Vagina (tissue), 2 donors: ENCODE measurements at regions not wholly inside any gene's neighbourhood (a gene's known extent, or its start where the extent isn't known, plus 50 kb on each side); places are given as distances from the start of the nearest gene placed in this dataset.

Source experiments
- DNase-seq, 2 donors: peaks; one replicate each; pipeline ENCODE4 v3.0.0-alpha.2; 2017; ENCODE audit errors: extremely low spot score in 2 of 2
- H3K27ac ChIP-seq: fragments of 200-600 bp; sonication (generic); one replicate; pipeline ENCODE4 v1.5.1; 2019
- H3K27me3 ChIP-seq: fragments of 200-600 bp; sonication (generic); one replicate; pipeline ENCODE4 v1.5.1; 2019
- H3K36me3 ChIP-seq, 2 donors: fragments of 200-600 bp; sonication (generic); one replicate each; pipeline ENCODE4 v1.5.1; 2017 to 2019
- H3K4me1 ChIP-seq: fragments of 200-600 bp; sonication (generic); one replicate; pipeline ENCODE4 v1.5.1; 2019
- H3K4me3 ChIP-seq, 2 donors: fragments of 200-600 bp; sonication (generic); 1 replicate in 1 of 2; 2 replicates in 1 of 2; pipeline ENCODE4 v1.5.1; 2016 to 2019
- H3K9me3 ChIP-seq: fragments of 200-600 bp; sonication (generic); one replicate; pipeline ENCODE4 v1.5.1; 2019
- POLR2A ChIP-seq, 2 donors: fragments of 450-650 bp; IDR thresholded peaks; one replicate each; pipeline ENCODE4 v1.6.1; 2017; ENCODE audit warnings: antibody characterized with exemption in 2 of 2, mild to moderate bottlenecking in 2 of 2, moderate library complexity in 2 of 2
- POLR2AphosphoS5 ChIP-seq, 2 donors: sonication (generic); formaldehyde crosslinking; IDR thresholded peaks; one replicate each; pipeline ENCODE4 v1.9.0; 2017; ENCODE audit warnings: antibody characterized with exemption in 2 of 2, mild to moderate bottlenecking in 2 of 2, low read depth in 1 of 2; ENCODE audit not compliant: insufficient read depth in 1 of 2
- intact Hi-C: fragments of 100-400 bp; cut with DNase I; formaldehyde crosslinking; loops from one replicate; pipeline ENCODE4 v1.15.1; 2023
- TF ChIP-seq, protein P1 (sequence below), 3 experiments: fragments of 450-650 bp in 2 of 3; fragments of 200-600 bp in 1 of 3; sonication (generic) in 1 of 3; IDR thresholded peaks; one replicate each; pipeline ENCODE4 v1.5.1; 2017 to 2019; ENCODE audit warnings: antibody characterized with exemption in 3 of 3, mild to moderate bottlenecking in 2 of 3, moderate library complexity in 2 of 3

DNA sequence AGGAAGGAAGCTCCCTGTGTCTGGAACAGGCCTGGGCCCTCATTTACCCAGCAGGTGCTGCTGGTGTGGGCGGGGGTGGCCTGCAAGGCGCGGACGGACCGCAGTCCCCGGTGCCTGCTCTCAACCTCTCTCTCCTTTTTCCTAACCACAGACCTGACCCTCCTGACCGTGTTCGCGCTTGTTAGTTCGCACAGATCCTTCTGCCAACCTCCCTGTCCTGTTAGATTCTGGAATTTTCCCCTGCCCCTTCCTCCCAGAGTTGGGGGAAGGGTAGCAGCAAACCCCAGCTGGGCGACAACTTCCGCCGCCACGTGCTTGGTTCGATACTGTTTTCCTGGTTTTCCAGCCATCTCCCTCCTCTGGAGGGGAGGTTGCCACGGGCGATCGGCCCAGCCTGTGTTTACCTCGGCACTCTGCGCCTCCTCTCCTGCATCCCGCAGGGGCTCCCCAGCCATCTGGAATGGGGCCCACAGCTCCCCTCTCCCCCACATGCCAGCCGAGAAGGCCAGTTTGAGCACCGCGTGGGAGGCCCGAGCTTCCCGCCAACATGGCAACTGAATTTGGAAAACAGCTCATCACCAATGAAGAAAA, 70.8 kb upstream of the UNC5A start:
- DNase-seq, result peak; percentile 25 to 84
- TF ChIP-seq, protein P1, sequence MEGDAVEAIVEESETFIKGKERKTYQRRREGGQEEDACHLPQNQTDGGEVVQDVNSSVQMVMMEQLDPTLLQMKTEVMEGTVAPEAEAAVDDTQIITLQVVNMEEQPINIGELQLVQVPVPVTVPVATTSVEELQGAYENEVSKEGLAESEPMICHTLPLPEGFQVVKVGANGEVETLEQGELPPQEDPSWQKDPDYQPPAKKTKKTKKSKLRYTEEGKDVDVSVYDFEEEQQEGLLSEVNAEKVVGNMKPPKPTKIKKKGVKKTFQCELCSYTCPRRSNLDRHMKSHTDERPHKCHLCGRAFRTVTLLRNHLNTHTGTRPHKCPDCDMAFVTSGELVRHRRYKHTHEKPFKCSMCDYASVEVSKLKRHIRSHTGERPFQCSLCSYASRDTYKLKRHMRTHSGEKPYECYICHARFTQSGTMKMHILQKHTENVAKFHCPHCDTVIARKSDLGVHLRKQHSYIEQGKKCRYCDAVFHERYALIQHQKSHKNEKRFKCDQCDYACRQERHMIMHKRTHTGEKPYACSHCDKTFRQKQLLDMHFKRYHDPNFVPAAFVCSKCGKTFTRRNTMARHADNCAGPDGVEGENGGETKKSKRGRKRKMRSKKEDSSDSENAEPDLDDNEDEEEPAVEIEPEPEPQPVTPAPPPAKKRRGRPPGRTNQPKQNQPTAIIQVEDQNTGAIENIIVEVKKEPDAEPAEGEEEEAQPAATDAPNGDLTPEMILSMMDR (IDR thresholded peaks at IDR 0.05), result no peak
- TF ChIP-seq POLR2AphosphoS5 (IDR thresholded peaks at IDR 0.05; ENCODE audit: insufficient read depth in 1 of 2, low read depth in 1 of 2) (no peak), POLR2A (IDR thresholded peaks at IDR 0.05) (no peak)
- H3K36me3 ChIP-seq, result no peaks in the 10 kb centered on the region
- no peak overlapping the region for H3K27ac ChIP-seq
- H3K27me3 ChIP-seq, result peaks cover 8% of the 10 kb centered on the region
- no peak overlapping the region for H3K4me3 ChIP-seq
- H3K9me3 ChIP-seq, result no peaks in the 10 kb centered on the region
- intact Hi-C loops, result no loop called here
- peaks cover 12% of the 10 kb centered on the region for H3K4me1 ChIP-seq

- no peak overlapping the region for H3K4me3 ChIP-seq
- peaks cover 12% of the 10 kb centered on the region for H3K4me1 ChIP-seq
- intact Hi-C loops, result no loop called here
- peak in 1 of 2 donors; percentile 56 for DNase-seq
- H3K27me3 ChIP-seq, result peaks cover 8% of the 10 kb centered on the region
- H3K36me3 ChIP-seq, result no peaks in the 10 kb centered on the region
- TF ChIP-seq POLR2A (IDR thresholded peaks at IDR 0.05) (no peak), POLR2AphosphoS5 (IDR thresholded peaks at IDR 0.05; ENCODE audit: insufficient read depth in 1 of 2, low read depth in 1 of 2) (no peak)
- TF ChIP-seq, protein P1 (IDR thresholded peaks at IDR 0.05), result no peak
- H3K9me3 ChIP-seq, result no peaks in the 10 kb centered on the region
- no peak overlapping the region for H3K27ac ChIP-seq
Observed at GRCh38 chr5:176740131-176740701, 70.1 kb upstream of the UNC5A start.

DNA sequence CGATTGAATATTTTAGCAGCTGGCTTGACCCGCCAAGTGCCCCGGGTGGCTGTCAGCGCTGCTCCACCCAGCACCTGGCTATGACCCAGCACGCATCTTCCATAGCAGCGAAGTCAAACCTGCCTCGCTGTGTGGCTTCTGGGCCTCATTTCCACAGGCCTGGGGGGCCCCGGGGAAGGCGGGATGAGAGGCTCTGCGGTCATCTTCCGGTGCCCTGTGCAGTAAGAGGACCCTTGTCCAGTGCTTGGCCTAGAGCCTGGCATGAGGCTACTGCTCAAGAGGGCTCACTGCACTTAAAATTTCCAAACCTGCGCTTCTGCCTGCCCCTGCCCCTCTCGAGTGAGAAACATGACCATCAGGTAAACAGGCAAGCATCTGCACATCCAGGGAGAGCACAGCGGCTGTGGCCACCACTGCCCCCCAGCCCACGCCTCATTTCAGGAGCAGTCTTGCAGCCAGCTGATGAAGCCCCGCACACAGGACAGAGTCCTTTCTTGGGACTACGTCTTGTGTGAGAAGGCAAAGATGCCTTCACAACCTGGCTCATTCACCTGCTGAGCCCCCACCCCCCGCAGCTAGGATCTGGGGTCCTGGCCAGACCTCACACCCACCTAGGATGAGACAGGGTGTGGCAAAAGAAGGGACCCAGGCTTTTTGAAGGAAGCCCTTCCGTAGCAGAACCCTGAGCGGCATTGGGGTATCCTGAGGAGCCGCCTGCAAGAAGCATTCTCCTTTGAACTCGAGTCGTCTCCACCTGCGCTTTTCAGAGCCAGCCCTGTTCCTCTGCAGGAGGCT, 69.5 kb upstream of the UNC5A start:
- no peaks in the 10 kb centered on the region for H3K9me3 ChIP-seq
- H3K4me1 ChIP-seq, result peaks cover 12% of the 10 kb centered on the region
- no peaks in the 10 kb centered on the region for H3K36me3 ChIP-seq
- H3K4me3 ChIP-seq, result no peak overlapping the region
- peak; percentile 67 to 81 for DNase-seq
- peaks cover 8% of the 10 kb centered on the region for H3K27me3 ChIP-seq
- intact Hi-C loops, result no loop called here
- no peak overlapping the region for H3K27ac ChIP-seq
- TF ChIP-seq POLR2AphosphoS5 (IDR thresholded peaks at IDR 0.05; ENCODE audit: insufficient read depth in 1 of 2, low read depth in 1 of 2), result no peak
- TF ChIP-seq POLR2A (IDR thresholded peaks at IDR 0.05), result no peak
- TF ChIP-seq, protein P1 (IDR thresholded peaks at IDR 0.05), result no peak

GRCh38 chr5:176741561-176742211, 68.7 kb upstream of the UNC5A start:
- Histone ChIP-seq H3K4me1 (peaks cover 12% of the 10 kb centered on the region), H3K36me3 (no peaks in the 10 kb centered on the region), H3K9me3 (no peaks in the 10 kb centered on the region), H3K27ac (no peak overlapping the region), H3K4me3 (no peak overlapping the region), H3K27me3 (peaks cover 14% of the 10 kb centered on the region)
- peak; percentile 72 to 94 for DNase-seq
- TF ChIP-seq POLR2AphosphoS5 (IDR thresholded peaks at IDR 0.05; ENCODE audit: insufficient read depth in 1 of 2, low read depth in 1 of 2) (no peak), POLR2A (IDR thresholded peaks at IDR 0.05) (no peak)
- TF ChIP-seq, protein P1 (IDR thresholded peaks at IDR 0.05), result no peak
- intact Hi-C loops, result no loop called here
